Mesendoderm (in vitro differentiated cells): ENCODE measurements at regions not wholly inside any gene's neighbourhood (a gene's known extent, or its start where the extent isn't known, plus 50 kb on each side); places are given as distances from the start of the nearest gene placed in this dataset.

Experiments used
- DNase-seq: peaks from one replicate; pipeline ENCODE4 v3.0.0; 2013
- H2AK5ac ChIP-seq: 2 replicates; pipeline ENCODE4 v1.6.1; 2013; ENCODE audit warnings: low read length, inconsistent platforms
- H2BK120ac ChIP-seq: 2 replicates; pipeline ENCODE4 v1.6.1; 2013; ENCODE audit warnings: low read depth, mild to moderate bottlenecking, low read length, moderate library complexity, mixed read lengths
- H2BK15ac ChIP-seq: replicated peaks from 2 replicates; pipeline ENCODE4 v1.6.1; 2013; ENCODE audit warnings: low read depth, mild to moderate bottlenecking, moderate library complexity
- H2BK5ac ChIP-seq: 2 replicates; pipeline ENCODE4 v1.6.1; 2013; ENCODE audit warnings: low read length, inconsistent platforms
- H3K18ac ChIP-seq: 2 replicates; pipeline ENCODE4 v1.6.1; 2013; ENCODE audit warnings: mild to moderate bottlenecking, low read length, mixed read lengths
- H3K23ac ChIP-seq: one replicate; pipeline ENCODE4 v1.6.1; 2013; ENCODE audit warnings: low read length
- H3K27ac ChIP-seq: 2 replicates; pipeline ENCODE4 v1.5.1; 2013; ENCODE audit warnings: low read depth, mild to moderate bottlenecking, inconsistent platforms, low read length, moderate library complexity
- H3K27me3 ChIP-seq: 2 replicates; pipeline ENCODE4 v1.6.1; 2013; ENCODE audit warnings: low read length, control low read depth, mild to moderate bottlenecking, inconsistent platforms; ENCODE audit not compliant: insufficient read depth, poor library complexity
- H3K36me3 ChIP-seq: 2 replicates; pipeline ENCODE4 v1.6.1; 2013; ENCODE audit warnings: low read length, inconsistent platforms; ENCODE audit not compliant: control insufficient read depth, insufficient read depth
- H3K4ac ChIP-seq: one replicate; pipeline ENCODE4 v1.6.1; 2013; ENCODE audit warnings: low read depth, mild to moderate bottlenecking, low read length, moderate library complexity
- H3K4me1 ChIP-seq: 2 replicates; pipeline ENCODE4 v1.6.1; 2013; ENCODE audit warnings: low read depth, low read length, inconsistent platforms; ENCODE audit not compliant: control insufficient read depth
- H3K4me2 ChIP-seq: 2 replicates; pipeline ENCODE4 v1.6.1; 2013; ENCODE audit warnings: low read length
- H3K4me3 ChIP-seq: 2 replicates; pipeline ENCODE4 v1.5.1; 2013; ENCODE audit warnings: mild to moderate bottlenecking, low read length
- H3K56ac ChIP-seq: one replicate; pipeline ENCODE4 v1.6.1; 2013; ENCODE audit warnings: low read length
- H3K79me1 ChIP-seq: 2 replicates; pipeline ENCODE4 v1.6.1; 2013; ENCODE audit warnings: low read length, inconsistent platforms
- H3K79me2 ChIP-seq: 2 replicates; pipeline ENCODE4 v1.6.1; 2013; ENCODE audit warnings: mild to moderate bottlenecking, low read length; ENCODE audit not compliant: control insufficient read depth, insufficient read depth
- H3K9ac ChIP-seq: 2 replicates; pipeline ENCODE4 v1.6.1; 2013; ENCODE audit warnings: low read length, inconsistent platforms
- H4K5ac ChIP-seq: one replicate; pipeline ENCODE4 v1.6.1; 2013; ENCODE audit warnings: low read length
- H4K8ac ChIP-seq: one replicate; pipeline ENCODE4 v1.6.1; 2013; ENCODE audit warnings: low read depth, mild to moderate bottlenecking, control low read depth, low read length, moderate library complexity
- WGBS: extraction: QIAGEN DNeasy Blood & Tissue Kit; methylation state at CpG from one replicate; pipeline ENCODE4 v1.1.7; 2013; ENCODE audit warnings: low lambda C conversion rate, missing lambda C conversion rate; ENCODE audit not compliant: insufficient coverage; ENCODE audit errors: extremely low coverage; 5-methylcytosine and 5-hydroxymethylcytosine counted together

- Histone ChIP-seq H3K4me3 (no peak overlapping the region), H3K18ac (no peak overlapping the region), H4K8ac (no peak overlapping the region), H2BK120ac (no peak overlapping the region), H3K4ac (no peak overlapping the region), H2BK15ac (no peak overlapping the region), H3K79me2 (no peaks in the 10 kb centered on the region), H4K5ac (no peak overlapping the region), H3K23ac (no peak overlapping the region), H2AK5ac (no peak overlapping the region), H3K56ac (no peak overlapping the region), H3K79me1 (no peaks in the 10 kb centered on the region), H3K4me1 (no peaks in the 10 kb centered on the region), H3K27ac (no peak overlapping the region), H2BK5ac (no peak overlapping the region), H3K27me3 (no peaks in the 10 kb centered on the region), H3K9ac (no peak overlapping the region), H3K36me3 (no peaks in the 10 kb centered on the region), H3K4me2 (no peak overlapping the region)
- no CpG with 5 or more reads among the region's 3 CpGs for WGBS
- DNase-seq: no peak
These were observed 641.2 kb upstream of the CPEB2 start for GRCh38 chr4:14361084-14361483.

- H2BK120ac ChIP-seq: no peak overlapping the region
- no peak overlapping the region for H3K27ac ChIP-seq
- H3K36me3 ChIP-seq: no peaks in the 10 kb centered on the region
- no peak overlapping the region for H3K4ac ChIP-seq
- H2BK15ac ChIP-seq: no peak overlapping the region
- no peak overlapping the region for H3K4me3 ChIP-seq
- H4K5ac ChIP-seq: no peak overlapping the region
- H2BK5ac ChIP-seq: no peak overlapping the region
- no peaks in the 10 kb centered on the region for H3K27me3 ChIP-seq
- H3K9ac ChIP-seq: no peak overlapping the region
- no peak overlapping the region for H3K18ac ChIP-seq
- no peak overlapping the region for H3K56ac ChIP-seq
- H3K79me1 ChIP-seq: no peaks in the 10 kb centered on the region
- no peaks in the 10 kb centered on the region for H3K4me1 ChIP-seq
- H4K8ac ChIP-seq: no peak overlapping the region
- no peaks in the 10 kb centered on the region for H3K79me2 ChIP-seq
- DNase-seq: no peak
- H2AK5ac ChIP-seq: no peak overlapping the region
- no peak overlapping the region for H3K4me2 ChIP-seq
- H3K23ac ChIP-seq: no peak overlapping the region
These were observed 639.9 kb upstream of the CPEB2 start for GRCh38 chr4:14362385-14362784.

- Histone ChIP-seq H3K79me1 (no peaks in the 10 kb centered on the region), H4K8ac (no peak overlapping the region), H3K4me2 (no peak overlapping the region), H3K56ac (no peak overlapping the region), H3K18ac (no peak overlapping the region), H3K36me3 (no peaks in the 10 kb centered on the region), H3K4me3 (no peak overlapping the region), H2BK120ac (no peak overlapping the region), H2BK5ac (no peak overlapping the region), H3K27me3 (no peaks in the 10 kb centered on the region), H3K23ac (no peak overlapping the region), H2BK15ac (no peak overlapping the region), H3K9ac (no peak overlapping the region), H3K4me1 (no peaks in the 10 kb centered on the region), H4K5ac (no peak overlapping the region), H2AK5ac (no peak overlapping the region), H3K79me2 (no peaks in the 10 kb centered on the region), H3K4ac (no peak overlapping the region), H3K27ac (no peak overlapping the region)
- peak; percentile 85 for DNase-seq
These were observed 637.2 kb upstream of the CPEB2 start for GRCh38 chr4:14364953-14365536.

GRCh38 chr4:14368391-14368790 lies 633.9 kb upstream of the CPEB2 start:
- Histone ChIP-seq H2BK120ac (no peak overlapping the region), H3K9ac (no peak overlapping the region), H3K4me2 (no peak overlapping the region), H3K36me3 (no peaks in the 10 kb centered on the region), H3K79me2 (no peaks in the 10 kb centered on the region), H3K27ac (no peak overlapping the region), H3K4me3 (no peak overlapping the region), H4K5ac (no peak overlapping the region), H3K27me3 (no peaks in the 10 kb centered on the region), H3K79me1 (no peaks in the 10 kb centered on the region), H3K4ac (no peak overlapping the region), H4K8ac (no peak overlapping the region), H2BK15ac (no peak overlapping the region), H2AK5ac (no peak overlapping the region), H3K23ac (no peak overlapping the region), H2BK5ac (no peak overlapping the region), H3K18ac (no peak overlapping the region), H3K4me1 (no peaks in the 10 kb centered on the region), H3K56ac (no peak overlapping the region)
- WGBS: no CpG with 5 or more reads among the region's 4 CpGs
- no peak for DNase-seq

- H2AK5ac ChIP-seq: no peak overlapping the region
- no peak overlapping the region for H4K5ac ChIP-seq
- no peaks in the 10 kb centered on the region for H3K4me1 ChIP-seq
- H3K27ac ChIP-seq: no peak overlapping the region
- H4K8ac ChIP-seq: no peak overlapping the region
- H2BK120ac ChIP-seq: no peak overlapping the region
- H3K9ac ChIP-seq: no peak overlapping the region
- no peak overlapping the region for H3K4me3 ChIP-seq
- no peak overlapping the region for H2BK15ac ChIP-seq
- no peaks in the 10 kb centered on the region for H3K36me3 ChIP-seq
- H3K27me3 ChIP-seq: no peaks in the 10 kb centered on the region
- H3K79me2 ChIP-seq: no peaks in the 10 kb centered on the region
- H3K18ac ChIP-seq: no peak overlapping the region
- H3K4ac ChIP-seq: no peak overlapping the region
- no peak for DNase-seq
- H3K23ac ChIP-seq: no peak overlapping the region
- no peak overlapping the region for H2BK5ac ChIP-seq
- H3K4me2 ChIP-seq: no peak overlapping the region
- H3K79me1 ChIP-seq: no peaks in the 10 kb centered on the region
- no peak overlapping the region for H3K56ac ChIP-seq
- WGBS: no CpG with 5 or more reads among the region's 5 CpGs
These were observed 631.1 kb upstream of the CPEB2 start for GRCh38 chr4:14371131-14371530.

- Histone ChIP-seq H3K4ac (no peak overlapping the region), H3K79me2 (no peaks in the 10 kb centered on the region), H3K27me3 (no peaks in the 10 kb centered on the region), H4K5ac (no peak overlapping the region), H3K79me1 (no peaks in the 10 kb centered on the region), H3K56ac (no peak overlapping the region), H4K8ac (no peak overlapping the region), H3K9ac (no peak overlapping the region), H3K23ac (no peak overlapping the region), H3K18ac (no peak overlapping the region), H2BK5ac (no peak overlapping the region), H2BK15ac (no peak overlapping the region), H2AK5ac (no peak overlapping the region), H3K4me1 (no peaks in the 10 kb centered on the region), H3K4me2 (no peak overlapping the region), H2BK120ac (no peak overlapping the region), H3K27ac (no peak overlapping the region), H3K36me3 (no peaks in the 10 kb centered on the region), H3K4me3 (no peak overlapping the region)
- DNase-seq: no peak
- WGBS: no CpG with 5 or more reads among the region's 5 CpGs
These were observed 626.5 kb upstream of the CPEB2 start for GRCh38 chr4:14375816-14376215.
